ENCODE measurements at regions not wholly inside any gene's neighbourhood (a gene's known extent, or its start where the extent isn't known, plus 50 kb on each side); places are given as distances from the start of the nearest gene placed in this dataset.

- no peak for TF ChIP-seq CTCF (IDR thresholded peaks at IDR 0.05; ENCODE audit: insufficient read depth, low read depth, low read length, missing control alignments)
- no peak overlapping the region for H3K4me3 ChIP-seq (ENCODE audit: low read length)
- no peak for DNase-seq (ENCODE audit: low read depth)
Observed at GRCh38 chr6:131424016-131424415, 149.0 kb upstream of the ARG1 start.

GRCh38 chr6:131424475-131424874, 148.6 kb upstream of the ARG1 start:
- DNase-seq (ENCODE audit: low read depth) = no peak
- H3K4me3 ChIP-seq (ENCODE audit: low read length) = no peak overlapping the region

GRCh38 chr6:131427434-131428058, 145.5 kb upstream of the ARG1 start:
- no peak overlapping the region for H3K4me3 ChIP-seq (ENCODE audit: low read length)
- no peak for TF ChIP-seq CTCF (IDR thresholded peaks at IDR 0.05; ENCODE audit: insufficient read depth, low read depth, low read length, missing control alignments)
- DNase-seq (ENCODE audit: low read depth) = no peak

More at GRCh38 chr6:131424475-131424874, 148.6 kb upstream of the ARG1 start:
- TF ChIP-seq CTCF (IDR thresholded peaks at IDR 0.05; ENCODE audit: insufficient read depth, low read depth, low read length, missing control alignments) = no peak

GRCh38 chr6:131430531-131430930, 142.5 kb upstream of the ARG1 start:
- no peak overlapping the region for H3K4me3 ChIP-seq (ENCODE audit: low read length)
- TF ChIP-seq CTCF (IDR thresholded peaks at IDR 0.05; ENCODE audit: insufficient read depth, low read depth, low read length, missing control alignments) = no peak
- peak; percentile 2 for DNase-seq (ENCODE audit: low read depth)

GRCh38 chr6:131431718-131432117, 141.3 kb upstream of the ARG1 start:
- DNase-seq (ENCODE audit: low read depth) = no peak
- H3K4me3 ChIP-seq (ENCODE audit: low read length) = no peak overlapping the region
- TF ChIP-seq CTCF (IDR thresholded peaks at IDR 0.05; ENCODE audit: insufficient read depth, low read depth, low read length, missing control alignments) = no peak

GRCh38 chr6:131433927-131434326, 139.1 kb upstream of the ARG1 start:
- no peak for TF ChIP-seq CTCF (IDR thresholded peaks at IDR 0.05; ENCODE audit: insufficient read depth, low read depth, low read length, missing control alignments)
- no peak for DNase-seq (ENCODE audit: low read depth)
- no peak overlapping the region for H3K4me3 ChIP-seq (ENCODE audit: low read length)

- H3K4me3 ChIP-seq (ENCODE audit: low read length) = no peak overlapping the region
- TF ChIP-seq CTCF (IDR thresholded peaks at IDR 0.05; ENCODE audit: insufficient read depth, low read depth, low read length, missing control alignments) = no peak
- DNase-seq (ENCODE audit: low read depth) = no peak
Observed at GRCh38 chr6:131436358-131436757, 136.7 kb upstream of the ARG1 start.

Measured in epithelial cell of esophagus (primary cell).